ENCODE measurements at regions not wholly inside any gene's neighbourhood (a gene's known extent, or its start where the extent isn't known, plus 50 kb on each side); places are given as distances from the start of the nearest gene placed in this dataset.

DNA sequence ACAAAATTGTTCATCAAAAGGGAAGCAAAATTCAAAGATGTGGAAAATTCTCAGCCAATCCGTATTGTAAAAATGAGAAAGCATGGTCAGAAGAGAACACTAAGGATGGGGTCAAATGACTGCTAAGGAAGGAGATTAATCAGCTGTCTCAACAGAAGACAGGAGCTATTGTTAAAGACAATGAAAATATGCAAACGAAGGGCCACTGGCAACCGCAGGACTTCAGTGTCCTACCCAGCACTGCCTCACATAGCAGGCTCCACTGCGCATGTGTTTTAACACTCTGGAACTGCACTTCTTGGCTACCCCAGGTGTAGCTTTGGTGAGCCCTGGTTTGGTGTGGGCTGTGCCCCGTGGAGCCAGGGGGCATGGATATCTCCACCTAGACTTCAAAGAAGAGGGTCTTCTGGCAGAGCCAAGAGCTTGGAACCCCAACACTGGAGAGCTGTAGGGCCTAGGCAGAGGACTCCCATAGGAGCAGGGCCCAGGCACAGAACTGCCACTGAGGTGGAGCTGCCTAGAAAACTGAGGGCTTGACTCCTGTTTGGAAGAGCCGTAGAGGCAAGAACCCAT, 176.2 kb upstream of the GDF10 start:
- no peak overlapping the region for H3K4me3 ChIP-seq (ENCODE audit: low read depth, low read length)
- no peak for TF ChIP-seq CTCF (IDR thresholded peaks at IDR 0.05; ENCODE audit: borderline replicate concordance, insufficient read depth, low read depth, low read length)

DNA sequence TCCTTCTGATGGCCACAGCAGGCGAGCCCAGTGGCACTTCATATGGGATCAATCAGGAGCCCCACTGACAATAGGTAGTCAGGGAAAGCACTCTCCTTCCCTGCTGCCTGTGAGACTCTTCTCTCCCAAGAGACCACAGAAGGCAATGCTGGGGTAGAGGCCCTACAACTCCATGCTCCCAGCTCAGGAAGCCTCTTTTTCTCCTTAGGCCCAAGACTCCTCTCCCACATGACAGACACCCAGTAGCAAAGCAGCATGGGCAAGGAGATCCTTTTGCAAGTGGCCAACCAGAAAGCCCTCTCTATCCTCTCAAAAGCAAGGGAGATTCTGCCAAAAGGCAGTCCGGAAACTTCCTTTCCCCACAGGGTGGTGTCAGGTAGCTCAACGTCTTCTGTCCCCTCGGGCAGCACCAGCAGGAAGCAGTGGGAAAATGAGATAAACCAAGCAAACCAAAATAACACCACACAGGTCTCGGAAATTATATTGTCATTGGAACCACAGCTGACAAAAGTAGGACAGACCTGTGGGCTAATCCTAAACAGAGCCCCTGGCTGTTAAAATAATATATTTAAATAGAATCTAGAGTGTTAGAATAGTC, 172.7 kb upstream of the GDF10 start:
- TF ChIP-seq CTCF (IDR thresholded peaks at IDR 0.05; ENCODE audit: borderline replicate concordance, insufficient read depth, low read depth, low read length): no peak

DNA sequence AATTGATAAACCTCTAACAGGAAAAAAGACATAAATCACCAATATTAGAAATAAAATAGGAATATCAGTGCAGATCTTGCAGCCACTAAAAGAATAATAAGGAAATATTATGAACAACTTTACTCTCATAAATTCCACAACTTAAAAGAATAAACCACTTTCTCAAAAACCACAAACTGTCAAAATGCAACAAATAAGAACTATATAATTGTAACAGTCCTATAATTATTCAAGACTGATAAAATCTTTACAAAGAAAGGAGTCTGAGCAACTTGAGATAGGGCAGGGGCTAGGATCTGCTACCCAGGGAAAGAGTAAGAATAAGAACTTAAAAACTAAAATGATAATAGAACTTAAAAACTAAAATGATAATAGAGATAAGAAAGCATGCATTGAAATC, 169.5 kb upstream of the GDF10 start:
- no peak for TF ChIP-seq CTCF (IDR thresholded peaks at IDR 0.05; ENCODE audit: borderline replicate concordance, insufficient read depth, low read depth, low read length)
- no peak overlapping the region for H3K4me3 ChIP-seq (ENCODE audit: low read depth, low read length)

More for the DNA sequence above, 172.7 kb upstream of the GDF10 start:
- H3K4me3 ChIP-seq (ENCODE audit: low read depth, low read length): no peak overlapping the region

DNA sequence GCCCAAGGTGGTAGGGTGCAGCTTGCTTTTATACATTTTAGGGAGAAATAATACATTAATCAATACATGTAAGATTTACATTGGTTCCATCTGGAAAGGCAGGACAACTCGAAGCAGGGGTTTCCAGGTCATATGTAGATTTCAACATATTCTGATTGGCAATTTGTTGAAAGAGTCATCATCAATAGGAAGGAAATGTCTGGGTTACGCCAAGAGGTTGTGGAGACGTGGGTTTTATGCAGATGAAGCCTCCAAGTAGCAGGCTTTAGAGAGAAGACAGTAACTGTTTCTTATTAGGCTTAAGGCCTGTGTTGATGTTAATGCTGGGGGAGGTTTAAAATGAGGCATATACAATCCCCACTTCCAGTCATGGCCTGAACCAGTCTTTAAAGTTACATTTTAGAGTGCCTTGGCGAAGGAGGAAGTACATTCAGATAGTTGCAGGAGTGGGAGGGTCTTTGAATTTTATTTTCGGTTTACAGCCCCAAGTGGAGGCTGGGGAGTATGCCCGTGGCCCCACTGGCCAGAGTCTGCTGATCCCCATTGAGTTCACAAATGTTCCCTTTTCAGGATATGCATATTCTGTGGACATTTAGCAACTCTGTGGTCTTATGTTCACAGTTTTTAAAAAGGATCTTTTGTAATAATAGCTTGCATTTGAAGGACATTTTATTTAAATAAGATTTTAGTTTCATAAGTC, 166.0 kb upstream of the GDF10 start:
- no peak for TF ChIP-seq CTCF (IDR thresholded peaks at IDR 0.05; ENCODE audit: borderline replicate concordance, insufficient read depth, low read depth, low read length)
- no peak overlapping the region for H3K4me3 ChIP-seq (ENCODE audit: low read depth, low read length)

DNA sequence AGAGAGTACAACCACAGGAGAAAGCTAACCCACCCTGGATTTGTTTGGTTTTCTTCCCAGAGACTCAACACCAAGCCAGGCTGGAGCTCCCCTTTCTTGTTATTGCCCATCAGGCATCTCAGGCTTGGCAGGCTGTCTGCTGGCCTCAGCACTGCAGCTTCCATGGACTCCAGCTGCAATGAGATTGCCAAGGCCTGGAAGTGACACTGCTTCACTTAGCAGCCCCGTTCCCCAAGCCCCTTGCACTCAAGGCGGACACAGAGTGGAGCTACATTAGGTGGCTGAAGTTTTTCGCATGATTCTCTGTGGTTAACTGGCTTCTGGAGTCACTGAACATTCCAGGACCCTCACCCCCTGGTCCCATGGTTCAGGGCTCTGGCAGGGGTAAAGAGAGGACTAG, 163.1 kb upstream of the GDF10 start:
- TF ChIP-seq CTCF (IDR thresholded peaks at IDR 0.05; ENCODE audit: borderline replicate concordance, insufficient read depth, low read depth, low read length): no peak
- H3K4me3 ChIP-seq (ENCODE audit: low read depth, low read length): no peak overlapping the region

DNA sequence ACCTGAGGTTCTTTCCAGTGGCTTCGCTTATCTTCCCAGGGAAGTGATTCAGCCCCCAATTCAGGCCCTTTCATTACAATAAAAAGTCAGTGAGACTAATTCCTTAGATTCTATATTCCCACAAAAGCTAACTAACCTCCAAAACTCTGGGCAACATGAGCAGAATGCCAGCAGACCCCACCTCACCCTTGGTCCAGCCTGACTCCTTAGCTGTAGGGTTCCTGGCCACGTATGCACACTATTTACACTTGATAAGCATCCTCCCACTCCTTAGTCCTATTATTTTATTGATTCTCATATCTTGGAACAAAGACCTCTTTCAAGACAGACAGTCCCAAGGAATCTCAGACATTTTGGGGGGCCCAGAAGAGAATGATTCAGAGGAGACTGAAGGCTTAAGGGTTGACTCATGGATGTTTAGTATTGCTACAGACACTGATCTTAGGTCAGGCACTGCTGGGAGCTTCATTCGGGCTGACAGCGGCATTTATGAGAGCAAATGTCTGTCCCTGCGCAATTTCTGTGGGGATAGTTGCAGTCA, 162.6 kb upstream of the GDF10 start:
- no peak for TF ChIP-seq CTCF (IDR thresholded peaks at IDR 0.05; ENCODE audit: borderline replicate concordance, insufficient read depth, low read depth, low read length)
- H3K4me3 ChIP-seq (ENCODE audit: low read depth, low read length): no peak overlapping the region
